Stimulated activated CD8-positive, alpha-beta memory T cell treated with anti-CD3 and anti-CD28 coated beads, Interleukin-15, amount 100 ng/mL, for 1 hour (primary cell): ENCODE measurements at regions not wholly inside any gene's neighbourhood (a gene's known extent, or its start where the extent isn't known, plus 50 kb on each side); places are given as distances from the start of the nearest gene placed in this dataset.

Source experiments
- DNase-seq: peaks from one replicate; pipeline ENCODE4 v3.0.0-alpha.2; 2020; ENCODE audit warnings: low read depth

- DNase-seq, result no peak
These were observed 981.2 kb downstream of the BCL11A start for GRCh38 chr2:59572227-59572626.

- no peak for DNase-seq
These were observed 982.6 kb downstream of the BCL11A start for GRCh38 chr2:59570818-59571217.

GRCh38 chr2:59569124-59569523 is 984.3 kb downstream of the BCL11A start:
- DNase-seq, result no peak

GRCh38 chr2:59568461-59568860 is 985.0 kb downstream of the BCL11A start:
- no peak for DNase-seq

GRCh38 chr2:59567151-59567550 is 986.3 kb downstream of the BCL11A start:
- DNase-seq, result no peak

GRCh38 chr2:59566739-59567138 is 986.7 kb downstream of the BCL11A start:
- DNase-seq, result no peak

GRCh38 chr2:59561281-59561680 is 992.2 kb downstream of the BCL11A start:
- no peak for DNase-seq

- no peak for DNase-seq
These were observed 992.7 kb downstream of the BCL11A start for GRCh38 chr2:59560769-59561168.

GRCh38 chr2:59540864-59541263 is 1012.6 kb downstream of the BCL11A start:
- no peak for DNase-seq

GRCh38 chr2:59538398-59538911 is 1015.0 kb downstream of the BCL11A start:
- no peak for DNase-seq

GRCh38 chr2:59532808-59533207 is 1020.6 kb downstream of the BCL11A start:
- no peak for DNase-seq

GRCh38 chr2:59530258-59530657 is 1023.2 kb downstream of the BCL11A start:
- no peak for DNase-seq

- no peak for DNase-seq
These were observed 1023.7 kb downstream of the BCL11A start for GRCh38 chr2:59529726-59530125.

GRCh38 chr2:59528525-59528924 is 1024.9 kb downstream of the BCL11A start:
- DNase-seq, result no peak

GRCh38 chr2:59502981-59503380 is 1050.5 kb downstream of the BCL11A start:
- no peak for DNase-seq

GRCh38 chr2:59490994-59491393 is 1062.5 kb downstream of the BCL11A start:
- DNase-seq, result no peak

GRCh38 chr2:59490192-59490591 is 1063.3 kb downstream of the BCL11A start:
- no peak for DNase-seq

GRCh38 chr2:59484673-59485072 is 1068.8 kb downstream of the BCL11A start:
- DNase-seq, result no peak

- no peak for DNase-seq
These were observed 1090.0 kb downstream of the BCL11A start for GRCh38 chr2:59463426-59463825.

- no peak for DNase-seq
These were observed 1090.8 kb downstream of the BCL11A start for GRCh38 chr2:59462422-59463197.

GRCh38 chr2:59461127-59461526 is 1092.3 kb downstream of the BCL11A start:
- DNase-seq, result no peak

GRCh38 chr2:59458800-59459199 is 1094.7 kb downstream of the BCL11A start:
- DNase-seq, result no peak

- no peak for DNase-seq
These were observed 1097.2 kb downstream of the BCL11A start for GRCh38 chr2:59456285-59456684.

- DNase-seq, result no peak
These were observed 1104.2 kb downstream of the BCL11A start for GRCh38 chr2:59449274-59449673.
